ENCODE measurements at regions not wholly inside any gene's neighbourhood (a gene's known extent, or its start where the extent isn't known, plus 50 kb on each side); places are given as distances from the start of the nearest gene placed in this dataset.

DNA sequence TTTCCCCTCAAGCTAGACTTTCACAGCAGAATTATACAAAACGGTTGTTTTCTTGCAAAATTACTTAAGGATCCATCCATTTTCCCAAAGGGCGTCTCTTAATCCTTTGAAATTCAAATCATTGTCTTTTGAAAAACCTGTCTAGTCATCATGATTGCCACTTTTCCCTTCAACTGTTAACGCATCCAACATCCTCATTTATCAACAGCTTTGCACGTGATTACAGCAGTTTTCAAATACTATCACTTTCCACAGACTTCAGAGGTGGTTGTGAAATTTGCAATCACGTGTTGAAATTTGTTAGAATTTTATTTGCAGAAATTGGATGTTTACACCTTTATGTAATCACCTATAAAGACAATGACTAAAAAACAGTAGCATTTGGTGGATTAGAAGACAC, 304.4 kb upstream of the SLC39A10 start:
- TF ChIP-seq, protein P1, sequence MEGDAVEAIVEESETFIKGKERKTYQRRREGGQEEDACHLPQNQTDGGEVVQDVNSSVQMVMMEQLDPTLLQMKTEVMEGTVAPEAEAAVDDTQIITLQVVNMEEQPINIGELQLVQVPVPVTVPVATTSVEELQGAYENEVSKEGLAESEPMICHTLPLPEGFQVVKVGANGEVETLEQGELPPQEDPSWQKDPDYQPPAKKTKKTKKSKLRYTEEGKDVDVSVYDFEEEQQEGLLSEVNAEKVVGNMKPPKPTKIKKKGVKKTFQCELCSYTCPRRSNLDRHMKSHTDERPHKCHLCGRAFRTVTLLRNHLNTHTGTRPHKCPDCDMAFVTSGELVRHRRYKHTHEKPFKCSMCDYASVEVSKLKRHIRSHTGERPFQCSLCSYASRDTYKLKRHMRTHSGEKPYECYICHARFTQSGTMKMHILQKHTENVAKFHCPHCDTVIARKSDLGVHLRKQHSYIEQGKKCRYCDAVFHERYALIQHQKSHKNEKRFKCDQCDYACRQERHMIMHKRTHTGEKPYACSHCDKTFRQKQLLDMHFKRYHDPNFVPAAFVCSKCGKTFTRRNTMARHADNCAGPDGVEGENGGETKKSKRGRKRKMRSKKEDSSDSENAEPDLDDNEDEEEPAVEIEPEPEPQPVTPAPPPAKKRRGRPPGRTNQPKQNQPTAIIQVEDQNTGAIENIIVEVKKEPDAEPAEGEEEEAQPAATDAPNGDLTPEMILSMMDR (IDR thresholded peaks at IDR 0.05 in 8 of 11, conservative IDR thresholded peaks at IDR 0.05 in 3 of 11): no peak
- no peak for TF ChIP-seq POLR2AphosphoS5 (IDR thresholded peaks at IDR 0.05)
- TF ChIP-seq POLR2A (IDR thresholded peaks at IDR 0.05): no peak

Data from spleen (tissue), 7 donors.